GM23248 (cell line): ENCODE measurements at regions not wholly inside any gene's neighbourhood (a gene's known extent, or its start where the extent isn't known, plus 50 kb on each side); places are given as distances from the start of the nearest gene placed in this dataset.

Experiments used
- DNase-seq: peaks from one replicate; pipeline ENCODE4 v3.0.0-alpha.2; 2015
- H2AFZ ChIP-seq: fragments of 200-600 bp; sonication (generic); 2 replicates; pipeline ENCODE4 v1.6.1; 2016; ENCODE audit warnings: antibody characterized with exemption
- H3F3A ChIP-seq: fragments of 200-600 bp; sonication (generic); 2 replicates; pipeline ENCODE4 v1.6.1; 2016; ENCODE audit warnings: mild to moderate bottlenecking, antibody characterized with exemption, mixed run types; ENCODE audit not compliant: insufficient read depth
- H3K27ac ChIP-seq: fragments of 200-600 bp; sonication (generic); 2 replicates; pipeline ENCODE4 v1.5.1; 2016; ENCODE audit warnings: mild to moderate bottlenecking
- H3K27me3 ChIP-seq: fragments of 200-600 bp; sonication (generic); replicated peaks from 2 replicates; pipeline ENCODE4 v1.6.1; 2016; ENCODE audit warnings: mild to moderate bottlenecking; ENCODE audit not compliant: insufficient read depth
- H3K36me3 ChIP-seq: fragments of 200-600 bp; sonication (generic); 2 replicates; pipeline ENCODE4 v1.6.1; 2016; ENCODE audit warnings: low read depth, mild to moderate bottlenecking
- H3K4me1 ChIP-seq: fragments of 200-600 bp; sonication (generic); 2 replicates; pipeline ENCODE4 v1.6.1; 2016; ENCODE audit warnings: mild to moderate bottlenecking; ENCODE audit not compliant: insufficient read depth
- H3K4me2 ChIP-seq: fragments of 200-600 bp; sonication (generic); one replicate; pipeline ENCODE4 v1.6.1; 2016; ENCODE audit warnings: mild to moderate bottlenecking; ENCODE audit not compliant: unreplicated experiment
- H3K4me3 ChIP-seq: fragments of 200-600 bp; sonication (generic); 2 replicates; pipeline ENCODE4 v1.5.1; 2016; ENCODE audit warnings: mild to moderate bottlenecking
- H3K79me2 ChIP-seq: fragments of 200-600 bp; sonication (generic); 2 replicates; pipeline ENCODE4 v1.6.1; 2016; ENCODE audit warnings: mild to moderate bottlenecking; ENCODE audit not compliant: insufficient read depth
- H3K9ac ChIP-seq: fragments of 200-600 bp; sonication (generic); 2 replicates; pipeline ENCODE4 v1.6.1; 2016; ENCODE audit warnings: mild to moderate bottlenecking
- H3K9me2 ChIP-seq: fragments of 200-600 bp; sonication (generic); 2 replicates; pipeline ENCODE4 v1.6.1; 2016; ENCODE audit warnings: mixed run types, mild to moderate bottlenecking, moderate library complexity; ENCODE audit not compliant: insufficient read depth
- H3K9me3 ChIP-seq: fragments of 200-600 bp; sonication (generic); one replicate; pipeline ENCODE4 v1.6.1; 2017; ENCODE audit warnings: low read depth
- H4K20me1 ChIP-seq: fragments of 200-600 bp; sonication (generic); 2 replicates; pipeline ENCODE4 v1.6.0; 2016; ENCODE audit not compliant: insufficient read depth
- EZH2 ChIP-seq: fragments of 200-600 bp; sonication (generic); IDR thresholded peaks from 2 replicates; pipeline ENCODE4 v1.6.1; 2018; ENCODE audit warnings: antibody characterized with exemption, mild to moderate bottlenecking; ENCODE audit not compliant: insufficient read depth, poor library complexity, severe bottlenecking
- EZH2phosphoT487 ChIP-seq: fragments of 200-600 bp; sonication (generic); IDR thresholded peaks from 2 replicates; pipeline ENCODE4 v1.6.1; 2018; ENCODE audit warnings: antibody characterized with exemption, moderate library complexity, mild to moderate bottlenecking, low read depth; ENCODE audit not compliant: insufficient read depth
- WGBS, 2 experiments: methylation state at CpG; one replicate each; pipeline ENCODE4 v1.1.6; 2015 to 2017; ENCODE audit warnings: low lambda C conversion rate in 2 of 2, low coverage in 1 of 2; ENCODE audit errors: missing lambda C conversion rate in 2 of 2; 5-methylcytosine and 5-hydroxymethylcytosine counted together
- in situ Hi-C: fragments of 300-500 bp; cut with MboI; formaldehyde crosslinking; loops from 2 replicates; pipeline ENCODE4 v1.15.0; 2020

DNA sequence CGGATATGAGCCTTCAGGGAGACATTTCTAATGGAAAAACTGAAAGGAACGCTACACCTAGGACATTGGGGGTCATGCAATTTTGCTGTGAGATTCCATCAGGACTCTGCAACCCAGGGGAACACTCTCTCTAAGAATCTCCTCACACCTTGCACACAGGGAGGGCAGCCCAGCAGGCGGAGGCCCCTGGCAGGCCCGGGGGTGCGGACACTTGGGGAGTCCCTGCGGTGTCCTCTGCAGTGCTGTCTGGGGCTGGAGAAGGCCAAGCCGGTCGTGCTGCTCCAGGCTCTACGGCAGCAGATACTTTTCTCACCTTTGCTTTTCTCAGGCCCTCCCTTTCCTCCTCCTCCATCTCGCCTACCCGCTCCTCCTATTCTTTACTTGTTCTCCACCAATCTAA lies 54.7 kb upstream of the FAM110C start:
- Histone ChIP-seq H3K9ac (no peak overlapping the region), H4K20me1 (no peaks in the 10 kb centered on the region), H3K9me3 (no peaks in the 10 kb centered on the region), H3K36me3 (no peaks in the 10 kb centered on the region), H3K79me2 (no peaks in the 10 kb centered on the region), H3F3A (no peaks in the 10 kb centered on the region), H3K4me3 (no peak overlapping the region), H3K4me1 (no peaks in the 10 kb centered on the region), H2AFZ (no peak overlapping the region), H3K27me3 (no peaks in the 10 kb centered on the region), H3K27ac (no peak overlapping the region), H3K4me2 (no peak overlapping the region), H3K9me2 (no peaks in the 10 kb centered on the region)
- WGBS, 2 experiments = 44 to 48% methylated on average over 9 to 11 of the region's 11 CpGs
- TF ChIP-seq EZH2 = no peak
- no peak for TF ChIP-seq EZH2phosphoT487
- no peak for DNase-seq
- in situ Hi-C loops = no loop called here
